ENCODE measurements at regions not wholly inside any gene's neighbourhood (a gene's known extent, or its start where the extent isn't known, plus 50 kb on each side); places are given as distances from the start of the nearest gene placed in this dataset.
"Not testable (repeated sequence)": the region's sequence is repeated elsewhere in the genome, so short reads cannot be mapped to it uniquely, and the experiment has no call there.

DNA sequence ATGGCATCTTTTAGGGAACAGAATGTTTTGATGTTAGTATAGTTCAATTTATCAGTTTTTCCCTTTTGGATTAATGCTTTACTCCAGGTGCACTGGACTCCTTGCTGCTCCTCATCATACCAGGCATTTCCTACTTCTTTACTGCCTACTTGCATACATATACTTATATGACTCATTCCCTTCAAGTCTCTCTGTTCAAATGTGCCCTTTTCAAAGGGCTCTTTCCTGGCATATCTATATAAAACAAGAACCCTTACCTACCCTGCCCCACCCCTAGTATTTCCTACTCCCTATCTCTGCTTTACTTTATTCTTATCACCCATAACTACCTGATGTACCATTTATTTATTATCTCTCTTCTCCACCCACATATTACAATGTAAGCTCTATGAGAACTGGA lies 90.6 kb downstream of the CAPZA3 start:
- no peak for DNase-seq (ENCODE audit: low read depth)
- TF ChIP-seq, protein P1, sequence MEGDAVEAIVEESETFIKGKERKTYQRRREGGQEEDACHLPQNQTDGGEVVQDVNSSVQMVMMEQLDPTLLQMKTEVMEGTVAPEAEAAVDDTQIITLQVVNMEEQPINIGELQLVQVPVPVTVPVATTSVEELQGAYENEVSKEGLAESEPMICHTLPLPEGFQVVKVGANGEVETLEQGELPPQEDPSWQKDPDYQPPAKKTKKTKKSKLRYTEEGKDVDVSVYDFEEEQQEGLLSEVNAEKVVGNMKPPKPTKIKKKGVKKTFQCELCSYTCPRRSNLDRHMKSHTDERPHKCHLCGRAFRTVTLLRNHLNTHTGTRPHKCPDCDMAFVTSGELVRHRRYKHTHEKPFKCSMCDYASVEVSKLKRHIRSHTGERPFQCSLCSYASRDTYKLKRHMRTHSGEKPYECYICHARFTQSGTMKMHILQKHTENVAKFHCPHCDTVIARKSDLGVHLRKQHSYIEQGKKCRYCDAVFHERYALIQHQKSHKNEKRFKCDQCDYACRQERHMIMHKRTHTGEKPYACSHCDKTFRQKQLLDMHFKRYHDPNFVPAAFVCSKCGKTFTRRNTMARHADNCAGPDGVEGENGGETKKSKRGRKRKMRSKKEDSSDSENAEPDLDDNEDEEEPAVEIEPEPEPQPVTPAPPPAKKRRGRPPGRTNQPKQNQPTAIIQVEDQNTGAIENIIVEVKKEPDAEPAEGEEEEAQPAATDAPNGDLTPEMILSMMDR (IDR thresholded peaks at IDR 0.05; ENCODE audit: insufficient read depth, low read length, poor library complexity, severe bottlenecking) = no peak
- H3K27me3 ChIP-seq (ENCODE audit: control insufficient read depth, insufficient read depth, low read length) = no peaks in the 10 kb centered on the region
- H3K4me3 ChIP-seq (ENCODE audit: low read depth, low read length) = no peak overlapping the region
- no peaks in the 10 kb centered on the region for H3K36me3 ChIP-seq (ENCODE audit: control insufficient read depth, insufficient read depth, low read length)

DNA sequence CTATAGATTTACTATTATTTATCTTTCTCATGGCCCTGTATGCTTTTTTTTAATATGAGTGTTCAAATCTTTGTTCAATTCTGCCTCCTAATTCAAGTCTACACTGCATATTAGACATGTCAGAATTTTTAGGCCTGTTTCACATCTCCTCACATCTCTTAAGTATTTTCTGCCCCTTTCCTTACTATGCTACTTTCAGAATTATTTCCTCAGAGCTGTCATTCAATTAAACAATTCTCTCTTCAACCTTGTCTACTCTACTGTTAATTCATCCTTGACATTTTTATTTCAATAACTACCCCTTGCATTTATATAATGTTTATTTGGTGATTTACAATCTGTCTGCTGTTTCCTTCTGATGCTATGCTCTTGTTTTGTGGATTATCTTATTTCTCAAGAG lies 91.1 kb downstream of the CAPZA3 start:
- H3K27me3 ChIP-seq (ENCODE audit: control insufficient read depth, insufficient read depth, low read length) = no peaks in the 10 kb centered on the region
- no peaks in the 10 kb centered on the region for H3K36me3 ChIP-seq (ENCODE audit: control insufficient read depth, insufficient read depth, low read length)
- TF ChIP-seq, protein P1 (IDR thresholded peaks at IDR 0.05; ENCODE audit: insufficient read depth, low read length, poor library complexity, severe bottlenecking) = no peak
- DNase-seq (ENCODE audit: low read depth) = no peak
- H3K4me3 ChIP-seq (ENCODE audit: low read depth, low read length) = no peak overlapping the region

DNA sequence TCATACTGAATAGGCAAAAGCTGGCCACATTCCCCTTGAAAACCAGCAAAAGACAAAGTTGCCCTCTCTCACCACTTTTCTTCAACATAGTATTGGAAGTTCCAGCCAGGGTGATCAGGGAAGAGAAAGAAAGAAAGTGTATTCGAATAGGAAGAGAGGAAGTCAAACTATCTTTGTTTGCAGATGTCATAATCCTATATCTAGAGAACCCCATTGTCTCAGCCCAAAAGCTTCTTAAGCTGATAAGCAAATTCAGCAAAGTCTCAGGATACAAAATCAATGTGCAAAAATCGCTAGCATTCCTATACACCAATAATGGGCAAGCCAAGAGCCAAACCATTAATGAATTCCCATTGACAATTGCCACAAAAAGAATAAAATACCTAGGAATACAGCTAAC lies 95.0 kb downstream of the CAPZA3 start:
- H3K4me3 ChIP-seq (ENCODE audit: low read depth, low read length); DNase-seq (ENCODE audit: low read depth); H3K27me3 ChIP-seq (ENCODE audit: control insufficient read depth, insufficient read depth, low read length); H3K36me3 ChIP-seq (ENCODE audit: control insufficient read depth, insufficient read depth, low read length): not testable (repeated sequence)

DNA sequence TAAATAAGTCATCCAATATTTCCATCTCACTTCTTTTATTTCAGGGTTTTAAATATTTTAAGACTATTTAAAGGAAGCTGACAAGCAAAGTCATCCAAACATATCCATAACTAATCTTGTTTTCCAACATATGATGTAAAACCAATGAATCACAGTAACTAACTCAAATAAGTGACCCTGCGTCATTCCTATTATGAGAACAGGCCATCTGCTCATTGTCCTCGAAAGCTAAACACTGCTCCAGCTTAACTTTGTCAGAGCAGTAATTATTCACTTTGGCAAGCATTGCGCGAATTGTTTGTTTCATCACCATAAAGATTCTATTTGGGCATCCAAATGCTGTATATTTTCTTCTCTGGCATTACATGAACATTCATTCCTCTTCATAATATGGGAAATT lies 99.1 kb downstream of the CAPZA3 start:
- TF ChIP-seq, protein P1 (IDR thresholded peaks at IDR 0.05; ENCODE audit: insufficient read depth, low read length, poor library complexity, severe bottlenecking) = no peak
- H3K36me3 ChIP-seq (ENCODE audit: control insufficient read depth, insufficient read depth, low read length) = no peaks in the 10 kb centered on the region
- DNase-seq (ENCODE audit: low read depth) = no peak
- no peak overlapping the region for H3K4me3 ChIP-seq (ENCODE audit: low read depth, low read length)
- H3K27me3 ChIP-seq (ENCODE audit: control insufficient read depth, insufficient read depth, low read length) = no peaks in the 10 kb centered on the region

DNA sequence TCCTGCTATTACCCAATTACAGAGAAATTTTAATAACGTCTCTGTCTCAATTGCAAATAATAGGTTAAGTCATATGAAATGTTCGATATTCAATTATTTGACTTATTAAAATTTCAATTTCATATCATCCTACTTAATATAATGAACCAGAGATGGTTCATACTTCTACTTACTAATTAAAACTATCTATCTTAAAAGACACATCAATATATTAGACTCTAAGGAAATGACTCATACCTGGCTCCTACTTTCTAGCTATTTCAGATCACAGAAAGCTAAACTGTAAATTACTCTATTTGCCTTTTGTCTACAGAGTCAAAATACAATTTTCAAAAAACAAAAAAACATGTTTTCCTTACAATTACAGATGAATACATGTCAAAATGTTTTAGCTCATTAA lies 99.6 kb downstream of the CAPZA3 start:
- TF ChIP-seq, protein P1 (IDR thresholded peaks at IDR 0.05; ENCODE audit: insufficient read depth, low read length, poor library complexity, severe bottlenecking) = no peak
- H3K4me3 ChIP-seq (ENCODE audit: low read depth, low read length) = no peak overlapping the region
- H3K27me3 ChIP-seq (ENCODE audit: control insufficient read depth, insufficient read depth, low read length) = no peaks in the 10 kb centered on the region
- DNase-seq (ENCODE audit: low read depth) = no peak
- H3K36me3 ChIP-seq (ENCODE audit: control insufficient read depth, insufficient read depth, low read length) = no peaks in the 10 kb centered on the region

DNA sequence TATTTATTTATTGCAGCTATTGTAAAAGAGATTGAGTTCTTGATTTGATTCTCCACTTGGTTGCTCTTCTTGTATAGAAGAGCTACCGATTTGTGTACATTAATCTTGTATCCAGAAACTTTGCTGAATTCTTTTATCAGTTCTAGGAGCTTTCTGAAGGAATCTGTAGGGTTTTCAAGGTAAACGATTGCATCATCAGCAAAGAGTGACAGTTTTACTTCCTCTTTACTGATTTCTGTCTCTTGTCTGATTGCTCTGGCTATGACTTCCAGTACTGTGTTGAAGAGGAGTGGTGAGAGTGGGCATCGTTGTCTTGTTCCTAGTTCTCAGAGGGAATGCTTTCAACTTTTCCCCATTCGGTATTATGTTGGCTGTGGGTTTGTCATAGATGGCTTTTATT lies 103.1 kb downstream of the CAPZA3 start:
- DNase-seq (ENCODE audit: low read depth); H3K36me3 ChIP-seq (ENCODE audit: control insufficient read depth, insufficient read depth, low read length); H3K4me3 ChIP-seq (ENCODE audit: low read depth, low read length); H3K27me3 ChIP-seq (ENCODE audit: control insufficient read depth, insufficient read depth, low read length): not testable (repeated sequence)

DNA sequence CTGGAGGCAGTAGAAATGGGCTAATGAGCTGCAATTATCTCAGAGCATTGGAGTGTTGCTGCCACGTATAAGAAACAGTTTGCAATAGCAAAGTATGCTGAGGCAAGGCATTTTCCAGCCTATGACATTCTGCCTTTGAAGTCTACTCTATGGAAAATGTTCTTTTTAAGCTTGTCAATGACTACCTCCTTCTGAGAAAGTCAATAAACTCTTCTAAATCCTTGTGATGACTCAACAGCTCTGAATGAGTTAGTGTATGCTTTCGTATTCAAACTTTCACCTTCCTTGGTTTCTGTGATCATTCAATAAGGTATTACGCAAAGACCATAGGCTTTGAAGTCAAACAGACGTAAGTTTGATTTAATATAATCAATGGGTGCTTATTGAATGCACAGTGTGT lies 111.2 kb downstream of the CAPZA3 start:
- H3K27me3 ChIP-seq (ENCODE audit: control insufficient read depth, insufficient read depth, low read length) = no peaks in the 10 kb centered on the region
- no peak overlapping the region for H3K4me3 ChIP-seq (ENCODE audit: low read depth, low read length)
- TF ChIP-seq, protein P1 (IDR thresholded peaks at IDR 0.05; ENCODE audit: insufficient read depth, low read length, poor library complexity, severe bottlenecking) = no peak
- peak; percentile 26 for DNase-seq (ENCODE audit: low read depth)
- H3K36me3 ChIP-seq (ENCODE audit: control insufficient read depth, insufficient read depth, low read length) = no peaks in the 10 kb centered on the region
